Activated naive CD8-positive, alpha-beta T cell treated with anti-CD3 and anti-CD28 coated beads for 36 hours (primary cell): ENCODE measurements at regions not wholly inside any gene's neighbourhood (a gene's known extent, or its start where the extent isn't known, plus 50 kb on each side); places are given as distances from the start of the nearest gene placed in this dataset.
"Not testable (repeated sequence)": the region's sequence is repeated elsewhere in the genome, so short reads cannot be mapped to it uniquely, and the experiment has no call there.

Experiments used
- DNase-seq: peaks from one replicate; pipeline ENCODE4 v3.0.0; 2021
- H3K27ac Mint-ChIP-seq: one replicate; pipeline ENCODE4 v1.8.0; 2022; ENCODE audit warnings: mild to moderate bottlenecking, moderate library complexity, mixed read lengths
- H3K27me3 Mint-ChIP-seq: one replicate; pipeline ENCODE4 v1.8.0; 2022; ENCODE audit warnings: mild to moderate bottlenecking, mixed read lengths
- H3K36me3 Mint-ChIP-seq: one replicate; pipeline ENCODE4 v1.8.0; 2021; ENCODE audit warnings: mild to moderate bottlenecking, mixed read lengths
- H3K4me1 Mint-ChIP-seq: one replicate; pipeline ENCODE4 v1.8.0; 2021; ENCODE audit warnings: mixed read lengths
- H3K4me3 Mint-ChIP-seq: one replicate; pipeline ENCODE4 v1.8.0; 2022; ENCODE audit warnings: mild to moderate bottlenecking, moderate library complexity, mixed read lengths
- H3K9me3 Mint-ChIP-seq: one replicate; pipeline ENCODE4 v1.8.0; 2022; ENCODE audit warnings: mixed read lengths

GRCh38 chr13:111696121-111696520 is 370.8 kb upstream of the SOX1 start:
- H3K27me3 Mint-ChIP-seq, H3K4me3 Mint-ChIP-seq, DNase-seq, H3K27ac Mint-ChIP-seq, H3K4me1 Mint-ChIP-seq, H3K36me3 Mint-ChIP-seq, H3K9me3 Mint-ChIP-seq: not testable (repeated sequence)

DNA sequence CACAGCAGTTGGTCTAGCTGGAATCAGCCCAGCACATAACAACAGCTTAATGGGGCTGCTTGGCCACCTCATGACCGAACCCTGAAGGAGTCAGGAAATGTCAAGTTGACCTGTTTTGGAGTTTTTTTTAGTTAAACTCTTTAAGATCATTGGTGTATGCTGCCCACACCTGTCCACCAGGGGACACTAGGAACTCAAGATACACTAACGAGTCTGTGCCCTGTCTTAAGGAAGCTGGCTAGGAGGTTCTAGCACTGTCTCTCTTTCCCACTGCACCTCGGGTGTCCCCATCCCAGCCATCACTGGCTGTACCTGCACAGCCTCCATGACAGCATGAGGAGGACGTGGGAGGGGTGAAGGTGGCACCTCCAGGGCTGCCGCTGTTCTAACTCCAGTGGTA is 364.9 kb upstream of the SOX1 start:
- not testable (repeated sequence) for H3K4me1 Mint-ChIP-seq, H3K4me3 Mint-ChIP-seq, DNase-seq, H3K9me3 Mint-ChIP-seq, H3K27ac Mint-ChIP-seq, H3K27me3 Mint-ChIP-seq, H3K36me3 Mint-ChIP-seq
